ELF-1 (cell line): ENCODE measurements at regions not wholly inside any gene's neighbourhood (a gene's known extent, or its start where the extent isn't known, plus 50 kb on each side); places are given as distances from the start of the nearest gene placed in this dataset.
"Not testable (repeated sequence)": the region's sequence is repeated elsewhere in the genome, so short reads cannot be mapped to it uniquely, and the experiment has no call there.

Experiments
- DNase-seq: peaks from one replicate; pipeline ENCODE4 v3.0.0-alpha.2; 2016; ENCODE audit warnings: low read depth, low spot score

GRCh38 chr11:37916331-37916730 lies 1318.3 kb upstream of the RAG2 start:
- DNase-seq, result no peak

GRCh38 chr11:37914859-37915258 lies 1316.8 kb upstream of the RAG2 start:
- DNase-seq, result no peak

GRCh38 chr11:37908219-37908548 lies 1310.1 kb upstream of the RAG2 start:
- DNase-seq, result no peak

GRCh38 chr11:37907436-37908218 lies 1309.6 kb upstream of the RAG2 start:
- no peak for DNase-seq

- DNase-seq, result no peak
Observed at GRCh38 chr11:37905707-37906417, 1307.8 kb upstream of the RAG2 start.

- no peak for DNase-seq
Observed at GRCh38 chr11:37896016-37896415, 1298.0 kb upstream of the RAG2 start.

GRCh38 chr11:37881741-37882140 lies 1283.7 kb upstream of the RAG2 start:
- no peak for DNase-seq

GRCh38 chr11:37861671-37862070 lies 1263.6 kb upstream of the RAG2 start:
- DNase-seq, result no peak

- DNase-seq, result peak; percentile 85
Observed at GRCh38 chr11:37858806-37859537, 1260.9 kb upstream of the RAG2 start.

- no peak for DNase-seq
Observed at GRCh38 chr11:37858398-37858797, 1260.4 kb upstream of the RAG2 start.

GRCh38 chr11:37857726-37858125 lies 1259.7 kb upstream of the RAG2 start:
- DNase-seq, result peak; percentile 16

GRCh38 chr11:37849706-37850105 lies 1251.7 kb upstream of the RAG2 start:
- DNase-seq, result no peak

- no peak for DNase-seq
Observed at GRCh38 chr11:37843603-37844002, 1245.6 kb upstream of the RAG2 start.

- no peak for DNase-seq
Observed at GRCh38 chr11:37841016-37841415, 1243.0 kb upstream of the RAG2 start.

GRCh38 chr11:37840345-37840744 lies 1242.3 kb upstream of the RAG2 start:
- DNase-seq, result not testable (repeated sequence)

- no peak for DNase-seq
Observed at GRCh38 chr11:37830529-37830928, 1232.5 kb upstream of the RAG2 start.

GRCh38 chr11:37817727-37818270 lies 1219.8 kb upstream of the RAG2 start:
- DNase-seq, result no peak

GRCh38 chr11:37812281-37812880 lies 1214.3 kb upstream of the RAG2 start:
- DNase-seq, result peak; percentile 18

- DNase-seq, result peak; percentile 0
Observed at GRCh38 chr11:37811349-37811748, 1213.3 kb upstream of the RAG2 start.

GRCh38 chr11:37804666-37805065 lies 1206.6 kb upstream of the RAG2 start:
- DNase-seq, result no peak

GRCh38 chr11:37788141-37788877 lies 1190.3 kb upstream of the RAG2 start:
- no peak for DNase-seq
